ENCODE measurements at regions not wholly inside any gene's neighbourhood (a gene's known extent, or its start where the extent isn't known, plus 50 kb on each side); places are given as distances from the start of the nearest gene placed in this dataset.

- no peak for DNase-seq
Observed at GRCh38 chrX:124529786-124530185, 183.4 kb downstream of the SH2D1A start.

GRCh38 chrX:124530803-124531202 is 184.4 kb downstream of the SH2D1A start:
- DNase-seq, result no peak

- DNase-seq, result no peak
Observed at GRCh38 chrX:124534536-124534935, 188.2 kb downstream of the SH2D1A start.

DNA sequence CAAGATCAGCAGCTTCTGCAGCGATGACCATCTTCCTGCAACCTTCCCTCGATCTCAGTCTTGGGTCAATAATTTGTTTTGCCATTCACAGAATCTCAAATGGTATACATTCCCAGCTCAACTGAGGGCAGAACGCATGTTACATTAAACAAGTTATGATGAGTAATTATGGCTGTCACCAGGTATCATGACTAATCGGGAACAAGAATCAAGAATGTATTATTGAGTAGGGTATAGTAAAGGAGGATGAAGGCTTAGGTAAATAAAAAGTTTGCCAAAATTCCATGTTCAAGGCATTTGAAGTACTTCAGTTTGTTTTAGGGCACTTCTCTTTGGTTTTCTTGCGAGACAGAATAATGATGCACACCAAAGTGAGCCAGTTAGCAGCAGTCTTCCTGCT is 194.1 kb downstream of the SH2D1A start:
- no peak for DNase-seq

- DNase-seq, result no peak
Observed at GRCh38 chrX:124548571-124548970, 202.2 kb downstream of the SH2D1A start.

- no peak for DNase-seq
Observed at GRCh38 chrX:124555036-124555595, 208.8 kb downstream of the SH2D1A start.

DNA sequence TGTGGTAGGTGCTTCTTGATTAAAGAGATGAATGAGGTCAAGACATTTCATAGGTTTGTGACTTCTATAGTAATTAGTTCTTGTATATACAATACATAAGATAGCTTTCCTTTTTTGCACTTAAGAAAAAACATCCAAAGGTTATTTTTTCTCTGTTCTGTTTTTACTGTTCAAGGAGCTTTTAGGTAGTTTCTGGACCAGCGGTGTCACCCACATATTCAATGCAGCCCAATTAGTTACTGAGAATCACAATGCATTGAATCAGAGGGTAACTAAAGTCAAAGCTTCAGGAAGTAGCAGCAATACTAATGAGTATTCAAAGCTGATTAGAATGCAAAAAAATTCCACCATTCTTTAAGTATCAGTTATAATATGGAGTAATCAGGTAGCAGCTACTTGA is 211.6 kb downstream of the SH2D1A start:
- DNase-seq, result no peak

- no peak for DNase-seq
Observed at GRCh38 chrX:124573468-124573867, 227.1 kb downstream of the SH2D1A start.

GRCh38 chrX:124592744-124593143 is 246.4 kb downstream of the SH2D1A start:
- no peak for DNase-seq

- DNase-seq, result no peak
Observed at GRCh38 chrX:124594017-124594651, 247.8 kb downstream of the SH2D1A start.

DNA sequence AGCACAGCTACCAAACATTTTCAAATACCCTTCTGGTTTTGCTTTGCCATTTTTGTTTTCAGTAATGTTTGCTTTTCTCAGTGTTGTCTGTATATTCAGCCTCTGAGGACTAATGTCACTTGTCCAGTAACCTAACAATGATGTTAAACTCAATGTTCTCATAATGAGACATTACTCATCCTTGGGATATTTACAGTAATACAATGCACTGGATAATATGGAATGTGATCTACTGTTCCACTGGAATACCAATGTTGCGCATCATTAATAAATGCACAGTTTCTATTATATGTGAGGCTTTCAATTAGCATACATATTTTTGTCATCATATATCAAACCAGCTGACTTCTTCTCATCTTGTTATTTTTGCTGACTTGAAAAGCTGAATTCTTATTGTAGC is 259.1 kb downstream of the SH2D1A start:
- no peak for DNase-seq

DNA sequence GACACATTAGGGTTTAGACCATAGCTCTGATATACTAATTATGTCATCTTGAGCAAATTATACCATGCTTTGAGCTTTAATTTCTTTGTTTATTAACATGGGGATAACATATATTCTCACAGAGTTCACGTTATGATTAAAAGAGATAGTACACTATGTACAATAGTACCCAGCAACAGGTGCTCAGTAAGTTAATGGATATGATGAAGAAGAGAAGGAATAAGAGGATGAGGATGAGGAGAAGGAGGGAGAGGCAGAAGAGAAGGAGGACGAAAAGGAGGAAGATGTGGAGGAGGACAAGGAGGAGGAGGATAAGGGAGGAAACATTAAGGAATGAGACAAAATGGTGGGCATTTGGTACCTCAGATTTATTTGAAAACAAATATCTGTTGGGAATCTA is 260.4 kb downstream of the SH2D1A start:
- no peak for DNase-seq

DNA sequence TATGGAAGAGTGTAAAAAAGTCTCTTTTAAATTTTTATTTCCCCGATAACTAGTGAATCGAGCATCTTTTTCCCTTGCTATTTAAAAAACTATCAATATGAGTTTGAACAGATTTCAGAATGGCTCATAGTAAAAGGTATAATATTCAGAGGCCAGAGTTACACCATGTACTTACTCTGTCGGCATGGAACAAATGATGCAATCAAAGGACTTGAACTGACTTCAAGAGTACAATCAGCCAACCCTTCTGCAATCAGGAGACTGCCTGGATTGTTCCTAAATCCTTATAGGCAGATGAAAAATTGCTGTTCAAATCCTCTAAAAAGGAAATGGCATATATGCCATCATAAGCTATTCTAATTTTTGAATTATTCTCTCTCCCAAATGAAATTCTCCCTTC is 273.3 kb downstream of the SH2D1A start:
- no peak for DNase-seq

GRCh38 chrX:124634363-124634762 is 288.0 kb downstream of the SH2D1A start:
- DNase-seq, result no peak

DNA sequence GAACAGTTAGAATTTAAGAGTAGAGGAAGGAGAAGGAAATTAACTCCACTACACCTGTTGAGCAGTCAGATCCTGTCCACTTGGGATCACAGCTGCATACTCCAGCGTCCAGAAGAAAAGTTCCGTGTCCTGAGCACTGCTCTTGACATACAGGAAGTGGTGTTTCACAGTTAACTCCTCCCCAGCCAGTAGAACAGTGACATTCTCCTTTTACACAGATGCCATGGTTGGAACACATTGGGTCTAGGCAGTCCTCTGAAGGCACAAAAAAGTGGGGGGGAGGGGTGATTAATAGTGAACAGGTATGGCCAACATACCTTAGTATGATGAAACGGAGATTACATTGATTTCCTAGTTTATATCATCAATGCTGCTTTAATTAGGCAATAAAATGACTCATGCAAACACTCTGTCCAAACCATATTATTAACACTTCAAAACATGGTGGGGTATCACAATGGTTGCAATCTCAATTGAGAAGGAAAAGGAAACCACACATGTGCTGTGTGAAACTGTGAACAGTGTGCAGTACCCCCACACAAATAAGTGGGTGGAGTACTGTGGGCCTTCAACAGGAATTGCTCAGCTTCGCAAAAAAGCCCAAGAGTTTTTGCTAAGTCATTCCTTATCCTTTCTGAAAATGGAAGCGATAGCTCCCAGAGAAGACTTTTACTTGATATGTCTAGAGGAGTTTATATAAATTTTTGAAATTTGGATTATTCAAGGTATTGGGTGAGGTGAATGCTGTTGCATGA is 295.6 kb downstream of the SH2D1A start:
- DNase-seq, result no peak

DNA sequence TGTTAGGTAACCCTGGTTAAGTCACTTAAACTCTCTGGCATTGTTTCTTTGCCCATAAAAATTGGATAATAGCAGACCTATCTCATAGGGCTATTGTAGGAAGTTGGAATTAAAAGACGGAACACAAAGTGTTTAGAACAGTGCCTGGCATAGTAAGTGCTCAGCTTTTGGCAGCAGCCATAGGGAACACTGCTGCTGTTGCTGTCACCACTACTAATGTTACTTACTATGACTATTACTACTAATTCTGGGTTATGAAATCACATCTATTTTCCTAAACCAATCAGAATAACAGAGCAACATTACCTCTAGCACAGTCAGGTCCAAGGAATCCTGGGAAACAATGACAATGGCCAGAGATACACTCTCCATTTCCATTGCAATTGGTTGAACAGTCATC is 300.0 kb downstream of the SH2D1A start:
- no peak for DNase-seq

- DNase-seq, result no peak
Observed at GRCh38 chrX:124651031-124651430, 304.7 kb downstream of the SH2D1A start.

DNA sequence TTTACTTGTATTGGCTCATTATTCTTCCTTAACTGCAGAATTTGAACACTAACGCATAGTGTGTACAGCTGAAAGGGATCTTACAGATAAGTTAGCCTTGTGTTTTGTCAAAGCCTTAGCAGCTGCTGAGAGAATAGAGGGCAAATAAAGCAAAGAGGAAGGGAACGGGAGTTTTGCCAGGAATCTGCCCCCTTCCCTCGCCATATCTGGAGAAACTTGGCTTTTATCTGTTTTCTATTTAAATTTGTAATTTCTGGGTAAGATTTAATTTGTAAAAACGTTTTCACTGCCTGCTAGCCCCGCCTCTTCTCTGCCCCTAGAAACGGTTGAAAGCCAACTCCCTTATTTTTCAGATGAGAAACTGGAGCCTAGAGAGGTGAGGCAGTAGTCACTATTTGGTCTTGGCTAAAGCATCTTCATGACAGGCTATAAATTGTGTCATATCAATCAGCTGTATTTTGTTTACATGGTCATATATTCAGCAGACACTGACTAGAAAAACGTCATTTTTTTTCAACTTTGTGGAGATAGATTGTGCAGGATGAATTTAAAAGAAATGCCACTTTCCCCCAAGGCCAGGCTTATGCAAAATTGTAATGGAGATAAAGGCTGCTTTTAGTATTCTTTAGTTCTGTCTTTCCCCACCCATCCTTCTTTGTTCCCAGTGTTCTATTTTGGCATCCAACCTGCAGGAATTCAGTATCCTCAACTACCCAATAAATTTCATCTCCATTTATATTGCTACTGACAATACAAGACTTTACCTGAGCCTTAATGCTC is 319.4 kb downstream of the SH2D1A start:
- DNase-seq, result no peak

GRCh38 chrX:124679199-124679598 is 332.8 kb downstream of the SH2D1A start:
- no peak for DNase-seq

- DNase-seq, result no peak
Observed at GRCh38 chrX:124680287-124680686, 333.9 kb downstream of the SH2D1A start.

DNA sequence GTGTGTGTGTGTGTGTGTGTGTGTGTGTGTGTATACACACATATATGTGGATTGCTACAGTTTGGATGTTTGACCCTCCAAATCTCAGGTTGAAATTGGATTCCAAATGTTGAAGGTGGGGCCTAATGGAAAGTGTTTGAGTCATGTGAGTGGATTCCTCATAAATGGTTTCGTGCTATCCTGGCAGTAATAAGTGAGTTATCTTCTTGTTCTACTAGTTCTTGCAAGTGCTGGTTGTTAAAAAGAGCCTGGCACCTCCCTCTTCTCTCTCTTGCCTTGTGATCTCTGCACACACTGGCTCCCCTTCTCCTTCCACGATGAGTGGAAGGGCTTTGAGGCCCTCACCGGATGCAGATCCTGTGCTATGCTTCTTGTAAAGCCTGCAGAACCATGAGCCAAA is 344.1 kb downstream of the SH2D1A start:
- no peak for DNase-seq

DNA sequence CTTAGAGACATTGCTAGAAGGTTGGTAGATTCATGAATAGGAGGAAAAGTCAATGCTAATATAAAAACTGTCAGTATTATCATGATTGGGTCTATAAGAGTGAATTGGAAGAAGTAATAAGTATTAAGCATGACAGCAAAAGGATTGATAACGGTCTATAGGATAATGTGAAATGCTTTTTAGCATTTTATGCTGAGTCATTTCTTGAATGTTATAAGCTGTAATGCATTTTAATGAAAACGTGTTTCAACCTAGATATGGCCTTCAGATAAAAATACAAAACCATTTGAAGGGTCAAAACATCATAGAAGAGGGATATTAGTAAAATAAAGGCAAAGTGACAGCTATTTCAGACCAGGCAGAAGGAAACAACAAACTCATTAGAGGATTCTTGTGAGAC is 353.5 kb downstream of the SH2D1A start:
- DNase-seq, result no peak

- DNase-seq, result no peak
Observed at GRCh38 chrX:124717537-124717936, 371.2 kb downstream of the SH2D1A start.

- no peak for DNase-seq
Observed at GRCh38 chrX:124719060-124719459, 372.7 kb downstream of the SH2D1A start.

Data from activated naive CD4-positive, alpha-beta T cell (primary cell).